HCT116 (cell line): ENCODE measurements at regions not wholly inside any gene's neighbourhood (a gene's known extent, or its start where the extent isn't known, plus 50 kb on each side); places are given as distances from the start of the nearest gene placed in this dataset.

Source experiments
- ATAC-seq: fragments of 200-7000 bp; cut with Tn5 transposase; 2 replicates; pipeline ENCODE4 v1.9.1; 2020; ENCODE audit warnings: mild to moderate bottlenecking, moderate library complexity
- BruUV-seq: library from RNA; stranded (reverse); fragments of 400-500 nt; replicated peaks from 2 replicates; lab custom pipeline; 2021; lab: Mats Ljungman, UMichigan
- CTCF ChIA-PET: fragments of 300-600 bp; sonication (Branson Sonifier 250); formaldehyde crosslinking; loops from one replicate; lab custom pipeline; 2021; ENCODE audit warnings: antibody characterized with exemption; lab: Charles Lee
- POLR2A ChIA-PET: fragments of 300-600, 350-600 bp; sonication (Branson Sonifier 250); formaldehyde crosslinking; loops from one replicate; lab custom pipeline; 2021; ENCODE audit warnings: antibody characterized with exemption; lab: Charles Lee
- RAD21 ChIA-PET, 2 experiments: fragments of 300-600 bp; sonication (Branson Sonifier 250); formaldehyde crosslinking; loops; one replicate each; lab custom pipeline; 2023; ENCODE audit warnings: low total read pairs in 2 of 2; ENCODE audit not compliant: uncharacterized antibody in 2 of 2, unreplicated experiment in 2 of 2, low non-redundant PET in 1 of 2; lab: Charles Lee
- DNase-seq: peaks from one replicate; pipeline ENCODE4 v3.0.0-alpha.2; 2010; ENCODE audit warnings: low read depth, low spot score
- H2AFZ ChIP-seq: fragments of 200-600 bp; shearing (Covaris generic), sonication (generic); 2 replicates; pipeline ENCODE4 v1.6.1; 2017; ENCODE audit warnings: low read depth, mixed run types, mixed read lengths, antibody characterized with exemption, low read length; ENCODE audit not compliant: poor library complexity, severe bottlenecking
- H3K27ac ChIP-seq: 2 replicates; pipeline ENCODE4 v1.5.1; 2012; ENCODE audit warnings: low read depth, low read length
- H3K27me3 ChIP-seq: fragments of 200-600 bp; sonication (generic); 2 replicates; pipeline ENCODE4 v1.6.1; 2016; ENCODE audit warnings: mixed run types, low read length, mixed read lengths; ENCODE audit not compliant: insufficient read depth
- H3K36me3 ChIP-seq, 2 experiments: fragments of 200-500 bp in 1 of 2; fragments of 200-600 bp in 1 of 2; sonication (Bioruptor generic) in 1 of 2; sonication (generic) in 1 of 2; 2 replicates each; pipeline versions ENCODE4 v1.5.1 to v1.6.1; 2014 to 2016; ENCODE audit warnings: low read length in 2 of 2, inconsistent platforms in 1 of 2, mixed read lengths in 1 of 2, mixed run types in 1 of 2; ENCODE audit not compliant: insufficient read depth in 2 of 2, control insufficient read depth in 1 of 2
- H3K4me1 ChIP-seq, 2 experiments: fragments of 200-600 bp in 1 of 2; sonication (generic) in 1 of 2; 2 replicates each; pipeline versions ENCODE4 v1.5.1 to v1.6.1; 2012 to 2017; ENCODE audit warnings: low read length in 2 of 2, inconsistent platforms in 1 of 2, mild to moderate bottlenecking in 1 of 2, mixed read lengths in 1 of 2, mixed run types in 1 of 2, moderate library complexity in 1 of 2; ENCODE audit not compliant: insufficient read depth in 2 of 2, control insufficient read depth in 1 of 2
- H3K4me2 ChIP-seq: fragments of 200-600 bp; sonication (generic); 2 replicates; pipeline ENCODE4 v1.6.1; 2017; ENCODE audit warnings: mixed run types, low read length, mixed read lengths
- H3K4me3 ChIP-seq, 2 experiments: fragments of 200-600 bp in 1 of 2; sonication (generic) in 1 of 2; replicated peaks in 1 of 2; 2 replicates each; pipeline ENCODE4 v1.5.1; 2011 to 2016; ENCODE audit warnings: low read length in 2 of 2, control low read depth in 1 of 2, low read depth in 1 of 2, mild to moderate bottlenecking in 1 of 2, mixed read lengths in 1 of 2, mixed run types in 1 of 2
- H3K79me2 ChIP-seq: fragments of 200-600 bp; sonication (generic); 2 replicates; pipeline ENCODE4 v1.6.1; 2017; ENCODE audit warnings: mild to moderate bottlenecking, mixed run types, low read length, moderate library complexity, mixed read lengths; ENCODE audit not compliant: insufficient read depth
- H3K9ac ChIP-seq: fragments of 200-600 bp; sonication (generic); 2 replicates; pipeline ENCODE4 v1.6.1; 2016; ENCODE audit warnings: low read length, mixed read lengths
- H3K9me2 ChIP-seq: fragments of 200-600 bp; sonication (generic), shearing (Covaris generic); 2 replicates; pipeline ENCODE4 v1.6.1; 2017; ENCODE audit warnings: mixed run types, mild to moderate bottlenecking, moderate library complexity; ENCODE audit not compliant: insufficient read depth
- H3K9me3 ChIP-seq, 2 experiments: fragments of 200-500 bp in 1 of 2; fragments of 200-600 bp in 1 of 2; sonication (Bioruptor generic) in 1 of 2; sonication (generic) in 1 of 2; 2 replicates each; pipeline ENCODE4 v1.6.1; 2014 to 2017; ENCODE audit warnings: low read length in 2 of 2, mixed read lengths in 2 of 2, inconsistent platforms in 1 of 2, low read depth in 1 of 2, mild to moderate bottlenecking in 1 of 2, mixed run types in 1 of 2, moderate library complexity in 1 of 2; ENCODE audit not compliant: control insufficient read depth in 1 of 2, insufficient read depth in 1 of 2
- H4K20me1 ChIP-seq: fragments of 200-600 bp; sonication (generic), shearing (Covaris generic); 2 replicates; pipeline ENCODE4 v1.6.1; 2017; ENCODE audit warnings: mixed run types, mild to moderate bottlenecking, moderate library complexity; ENCODE audit not compliant: insufficient read depth
- CBX3 ChIP-seq: IDR thresholded peaks from 2 replicates; pipeline ENCODE4 v1.6.1; 2012; ENCODE audit warnings: low read depth
- EGR1 ChIP-seq: IDR thresholded peaks from 2 replicates; pipeline ENCODE4 v1.6.1; 2012; ENCODE audit warnings: low read depth
- POLR2AphosphoS5 ChIP-seq: IDR thresholded peaks from 2 replicates; pipeline ENCODE4 v1.6.1; 2011; ENCODE audit warnings: mild to moderate bottlenecking, low read depth, low read length, moderate library complexity
- intact Hi-C: fragments of 100-400 bp; cut with micrococcal nuclease; formaldehyde crosslinking; loops from 2 replicates; pipeline ENCODE4 v1.10.0; 2022
- TF ChIP-seq, protein P1 (sequence below): IDR thresholded peaks from 2 replicates; pipeline ENCODE4 v1.6.1; 2011; ENCODE audit warnings: mild to moderate bottlenecking, low read length, moderate library complexity; ENCODE audit not compliant: insufficient replicate concordance; ENCODE audit errors: extremely low read depth
- TF ChIP-seq, protein P2 (sequence below): IDR thresholded peaks from 2 replicates; pipeline ENCODE4 v1.6.1; 2012
- TF ChIP-seq, protein P3 (sequence below), 3 experiments: fragments of 200-600 bp in 1 of 3; sonication (generic) in 1 of 3; IDR thresholded peaks in 2 of 3; conservative IDR thresholded peaks in 1 of 3; 2 replicates each; pipeline ENCODE4 v1.5.1; 2012 to 2017; ENCODE audit warnings: low read depth in 2 of 3, low read length in 2 of 3, antibody characterized with exemption in 1 of 3, borderline replicate concordance in 1 of 3, control low read depth in 1 of 3, mild to moderate bottlenecking in 1 of 3, mixed read lengths in 1 of 3, mixed run types in 1 of 3, moderate library complexity in 1 of 3; ENCODE audit not compliant: insufficient read depth in 1 of 3

DNA sequence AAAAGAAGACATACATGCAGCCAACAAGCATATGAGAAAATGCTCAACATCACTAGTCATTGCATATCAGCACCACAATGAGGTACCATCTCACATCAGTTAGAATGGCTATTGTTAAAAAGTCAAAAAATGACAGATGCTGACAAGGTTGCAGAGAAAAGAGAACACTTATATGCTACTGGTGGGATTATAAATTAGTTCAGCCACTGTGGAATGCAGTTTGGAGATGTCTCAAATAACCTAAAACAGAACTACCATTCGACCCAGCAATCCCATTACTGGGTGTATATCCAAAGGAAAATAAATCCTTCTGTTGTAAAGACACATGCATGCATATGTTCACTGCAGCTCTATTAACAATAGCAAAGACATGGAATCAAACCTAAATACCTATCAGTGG is 238.4 kb downstream of the KCNC2 start:
- DNase-seq (no peak), ATAC-seq (no peak)
- CTCF ChIA-PET = no interaction called here
- Histone ChIP-seq H3K79me2 (no peaks in the 10 kb centered on the region), H3K9ac (no peak overlapping the region), H3K4me1 (no peaks in the 10 kb centered on the region), H3K9me2 (no peaks in the 10 kb centered on the region), H3K9me3 (no peaks in the 10 kb centered on the region), H3K4me3 (no peak overlapping the region), H4K20me1 (no peaks in the 10 kb centered on the region), H3K36me3 (no peaks in the 10 kb centered on the region), H3K27ac (no peak overlapping the region), H3K4me2 (no peak overlapping the region), H2AFZ (no peak overlapping the region), H3K27me3 (no peaks in the 10 kb centered on the region)
- BruUV-seq = no TSS peak
- intact Hi-C loops = no loop called here
- TF ChIP-seq, protein P1, sequence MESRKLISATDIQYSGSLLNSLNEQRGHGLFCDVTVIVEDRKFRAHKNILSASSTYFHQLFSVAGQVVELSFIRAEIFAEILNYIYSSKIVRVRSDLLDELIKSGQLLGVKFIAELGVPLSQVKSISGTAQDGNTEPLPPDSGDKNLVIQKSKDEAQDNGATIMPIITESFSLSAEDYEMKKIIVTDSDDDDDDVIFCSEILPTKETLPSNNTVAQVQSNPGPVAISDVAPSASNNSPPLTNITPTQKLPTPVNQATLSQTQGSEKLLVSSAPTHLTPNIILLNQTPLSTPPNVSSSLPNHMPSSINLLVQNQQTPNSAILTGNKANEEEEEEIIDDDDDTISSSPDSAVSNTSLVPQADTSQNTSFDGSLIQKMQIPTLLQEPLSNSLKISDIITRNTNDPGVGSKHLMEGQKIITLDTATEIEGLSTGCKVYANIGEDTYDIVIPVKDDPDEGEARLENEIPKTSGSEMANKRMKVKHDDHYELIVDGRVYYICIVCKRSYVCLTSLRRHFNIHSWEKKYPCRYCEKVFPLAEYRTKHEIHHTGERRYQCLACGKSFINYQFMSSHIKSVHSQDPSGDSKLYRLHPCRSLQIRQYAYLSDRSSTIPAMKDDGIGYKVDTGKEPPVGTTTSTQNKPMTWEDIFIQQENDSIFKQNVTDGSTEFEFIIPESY = no peak
- TF ChIP-seq, protein P2, sequence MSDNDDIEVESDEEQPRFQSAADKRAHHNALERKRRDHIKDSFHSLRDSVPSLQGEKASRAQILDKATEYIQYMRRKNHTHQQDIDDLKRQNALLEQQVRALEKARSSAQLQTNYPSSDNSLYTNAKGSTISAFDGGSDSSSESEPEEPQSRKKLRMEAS = no peak
- TF ChIP-seq CBX3 (no peak), POLR2AphosphoS5 (no peak), EGR1 (no peak)
- TF ChIP-seq, protein P3, sequence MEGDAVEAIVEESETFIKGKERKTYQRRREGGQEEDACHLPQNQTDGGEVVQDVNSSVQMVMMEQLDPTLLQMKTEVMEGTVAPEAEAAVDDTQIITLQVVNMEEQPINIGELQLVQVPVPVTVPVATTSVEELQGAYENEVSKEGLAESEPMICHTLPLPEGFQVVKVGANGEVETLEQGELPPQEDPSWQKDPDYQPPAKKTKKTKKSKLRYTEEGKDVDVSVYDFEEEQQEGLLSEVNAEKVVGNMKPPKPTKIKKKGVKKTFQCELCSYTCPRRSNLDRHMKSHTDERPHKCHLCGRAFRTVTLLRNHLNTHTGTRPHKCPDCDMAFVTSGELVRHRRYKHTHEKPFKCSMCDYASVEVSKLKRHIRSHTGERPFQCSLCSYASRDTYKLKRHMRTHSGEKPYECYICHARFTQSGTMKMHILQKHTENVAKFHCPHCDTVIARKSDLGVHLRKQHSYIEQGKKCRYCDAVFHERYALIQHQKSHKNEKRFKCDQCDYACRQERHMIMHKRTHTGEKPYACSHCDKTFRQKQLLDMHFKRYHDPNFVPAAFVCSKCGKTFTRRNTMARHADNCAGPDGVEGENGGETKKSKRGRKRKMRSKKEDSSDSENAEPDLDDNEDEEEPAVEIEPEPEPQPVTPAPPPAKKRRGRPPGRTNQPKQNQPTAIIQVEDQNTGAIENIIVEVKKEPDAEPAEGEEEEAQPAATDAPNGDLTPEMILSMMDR (IDR thresholded peaks at IDR 0.05 in 2 of 3, conservative IDR thresholded peaks at IDR 0.05 in 1 of 3; ENCODE audit: borderline replicate concordance in 1 of 3, insufficient read depth in 1 of 3, low read depth in 2 of 3, low read length in 2 of 3) = no peak
- POLR2A ChIA-PET = no interaction called here
- RAD21 ChIA-PET = no interaction called here
